HCT116 (cell line): ENCODE measurements at regions not wholly inside any gene's neighbourhood (a gene's known extent, or its start where the extent isn't known, plus 50 kb on each side); places are given as distances from the start of the nearest gene placed in this dataset.

Source experiments
- ATAC-seq: fragments of 200-7000 bp; cut with Tn5 transposase; 2 replicates; pipeline ENCODE4 v1.9.1; 2020; ENCODE audit warnings: mild to moderate bottlenecking, moderate library complexity
- BruUV-seq: library from RNA; stranded (reverse); fragments of 400-500 nt; replicated peaks from 2 replicates; lab custom pipeline; 2021; lab: Mats Ljungman, UMichigan
- CTCF ChIA-PET: fragments of 300-600 bp; sonication (Branson Sonifier 250); formaldehyde crosslinking; loops from one replicate; lab custom pipeline; 2021; ENCODE audit warnings: antibody characterized with exemption; lab: Charles Lee
- POLR2A ChIA-PET: fragments of 300-600, 350-600 bp; sonication (Branson Sonifier 250); formaldehyde crosslinking; loops from one replicate; lab custom pipeline; 2021; ENCODE audit warnings: antibody characterized with exemption; lab: Charles Lee
- RAD21 ChIA-PET, 2 experiments: fragments of 300-600 bp; sonication (Branson Sonifier 250); formaldehyde crosslinking; loops; one replicate each; lab custom pipeline; 2023; ENCODE audit warnings: low total read pairs in 2 of 2; ENCODE audit not compliant: uncharacterized antibody in 2 of 2, unreplicated experiment in 2 of 2, low non-redundant PET in 1 of 2; lab: Charles Lee
- DNase-seq: peaks from one replicate; pipeline ENCODE4 v3.0.0-alpha.2; 2010; ENCODE audit warnings: low read depth, low spot score
- H2AFZ ChIP-seq: fragments of 200-600 bp; shearing (Covaris generic), sonication (generic); 2 replicates; pipeline ENCODE4 v1.6.1; 2017; ENCODE audit warnings: low read depth, mixed run types, mixed read lengths, antibody characterized with exemption, low read length; ENCODE audit not compliant: poor library complexity, severe bottlenecking
- H3K27ac ChIP-seq: 2 replicates; pipeline ENCODE4 v1.5.1; 2012; ENCODE audit warnings: low read depth, low read length
- H3K27me3 ChIP-seq: fragments of 200-600 bp; sonication (generic); 2 replicates; pipeline ENCODE4 v1.6.1; 2016; ENCODE audit warnings: mixed run types, low read length, mixed read lengths; ENCODE audit not compliant: insufficient read depth
- H3K36me3 ChIP-seq, 2 experiments: fragments of 200-500 bp in 1 of 2; fragments of 200-600 bp in 1 of 2; sonication (Bioruptor generic) in 1 of 2; sonication (generic) in 1 of 2; 2 replicates each; pipeline versions ENCODE4 v1.5.1 to v1.6.1; 2014 to 2016; ENCODE audit warnings: low read length in 2 of 2, inconsistent platforms in 1 of 2, mixed read lengths in 1 of 2, mixed run types in 1 of 2; ENCODE audit not compliant: insufficient read depth in 2 of 2, control insufficient read depth in 1 of 2
- H3K4me1 ChIP-seq, 2 experiments: fragments of 200-600 bp in 1 of 2; sonication (generic) in 1 of 2; 2 replicates each; pipeline versions ENCODE4 v1.5.1 to v1.6.1; 2012 to 2017; ENCODE audit warnings: low read length in 2 of 2, inconsistent platforms in 1 of 2, mild to moderate bottlenecking in 1 of 2, mixed read lengths in 1 of 2, mixed run types in 1 of 2, moderate library complexity in 1 of 2; ENCODE audit not compliant: insufficient read depth in 2 of 2, control insufficient read depth in 1 of 2
- H3K4me2 ChIP-seq: fragments of 200-600 bp; sonication (generic); 2 replicates; pipeline ENCODE4 v1.6.1; 2017; ENCODE audit warnings: mixed run types, low read length, mixed read lengths
- H3K4me3 ChIP-seq, 2 experiments: fragments of 200-600 bp in 1 of 2; sonication (generic) in 1 of 2; replicated peaks in 1 of 2; 2 replicates each; pipeline ENCODE4 v1.5.1; 2011 to 2016; ENCODE audit warnings: low read length in 2 of 2, control low read depth in 1 of 2, low read depth in 1 of 2, mild to moderate bottlenecking in 1 of 2, mixed read lengths in 1 of 2, mixed run types in 1 of 2
- H3K79me2 ChIP-seq: fragments of 200-600 bp; sonication (generic); 2 replicates; pipeline ENCODE4 v1.6.1; 2017; ENCODE audit warnings: mild to moderate bottlenecking, mixed run types, low read length, moderate library complexity, mixed read lengths; ENCODE audit not compliant: insufficient read depth
- H3K9ac ChIP-seq: fragments of 200-600 bp; sonication (generic); 2 replicates; pipeline ENCODE4 v1.6.1; 2016; ENCODE audit warnings: low read length, mixed read lengths
- H3K9me2 ChIP-seq: fragments of 200-600 bp; sonication (generic), shearing (Covaris generic); 2 replicates; pipeline ENCODE4 v1.6.1; 2017; ENCODE audit warnings: mixed run types, mild to moderate bottlenecking, moderate library complexity; ENCODE audit not compliant: insufficient read depth
- H3K9me3 ChIP-seq, 2 experiments: fragments of 200-500 bp in 1 of 2; fragments of 200-600 bp in 1 of 2; sonication (Bioruptor generic) in 1 of 2; sonication (generic) in 1 of 2; 2 replicates each; pipeline ENCODE4 v1.6.1; 2014 to 2017; ENCODE audit warnings: low read length in 2 of 2, mixed read lengths in 2 of 2, inconsistent platforms in 1 of 2, low read depth in 1 of 2, mild to moderate bottlenecking in 1 of 2, mixed run types in 1 of 2, moderate library complexity in 1 of 2; ENCODE audit not compliant: control insufficient read depth in 1 of 2, insufficient read depth in 1 of 2
- H4K20me1 ChIP-seq: fragments of 200-600 bp; sonication (generic), shearing (Covaris generic); 2 replicates; pipeline ENCODE4 v1.6.1; 2017; ENCODE audit warnings: mixed run types, mild to moderate bottlenecking, moderate library complexity; ENCODE audit not compliant: insufficient read depth
- ATF3 ChIP-seq: IDR thresholded peaks from 2 replicates; pipeline ENCODE4 v1.6.1; 2012
- CBX3 ChIP-seq: IDR thresholded peaks from 2 replicates; pipeline ENCODE4 v1.6.1; 2012; ENCODE audit warnings: low read depth
- CTCF ChIP-seq, 3 experiments: fragments of 200-600 bp in 1 of 3; sonication (generic) in 1 of 3; IDR thresholded peaks in 2 of 3; conservative IDR thresholded peaks in 1 of 3; 2 replicates each; pipeline ENCODE4 v1.5.1; 2012 to 2017; ENCODE audit warnings: low read depth in 2 of 3, low read length in 2 of 3, antibody characterized with exemption in 1 of 3, borderline replicate concordance in 1 of 3, control low read depth in 1 of 3, mild to moderate bottlenecking in 1 of 3, mixed read lengths in 1 of 3, mixed run types in 1 of 3, moderate library complexity in 1 of 3; ENCODE audit not compliant: insufficient read depth in 1 of 3
- ELF1 ChIP-seq: IDR thresholded peaks from 2 replicates; pipeline ENCODE4 v1.6.1; 2012; ENCODE audit warnings: low read depth, borderline replicate concordance
- EZH2phosphoT487 ChIP-seq: fragments of 200-600 bp; IDR thresholded peaks from 2 replicates; pipeline ENCODE4 v1.6.1; 2018; ENCODE audit warnings: antibody characterized with exemption, borderline replicate concordance
- FOSL1 ChIP-seq: IDR thresholded peaks from 2 replicates; pipeline ENCODE4 v1.6.1; 2012; ENCODE audit warnings: low read depth
- POLR2A ChIP-seq: IDR thresholded peaks from 2 replicates; pipeline ENCODE4 v1.7.0; 2011; ENCODE audit warnings: borderline replicate concordance; ENCODE audit not compliant: insufficient read depth, insufficient read length; ENCODE audit errors: extremely low read depth
- POLR2AphosphoS5 ChIP-seq: IDR thresholded peaks from 2 replicates; pipeline ENCODE4 v1.6.1; 2011; ENCODE audit warnings: mild to moderate bottlenecking, low read depth, low read length, moderate library complexity
- RAD21 ChIP-seq: IDR thresholded peaks from 2 replicates; pipeline ENCODE4 v1.6.1; 2012; ENCODE audit warnings: low read depth, mild to moderate bottlenecking
- REST ChIP-seq: IDR thresholded peaks from 2 replicates; pipeline ENCODE4 v1.6.1; 2012; ENCODE audit warnings: low read depth
- SP1 ChIP-seq: IDR thresholded peaks from 2 replicates; pipeline ENCODE4 v1.6.1; 2012; ENCODE audit warnings: low read depth
- SRF ChIP-seq: IDR thresholded peaks from 2 replicates; pipeline ENCODE4 v1.6.1; 2012; ENCODE audit warnings: low read depth
- YY1 ChIP-seq: IDR thresholded peaks from 2 replicates; pipeline ENCODE4 v1.6.1; 2011; ENCODE audit warnings: low read length, low read depth, moderate library complexity, mild to moderate bottlenecking; ENCODE audit not compliant: insufficient replicate concordance; ENCODE audit errors: extremely low read depth
- ZFX ChIP-seq: fragments of 450-650 bp; IDR thresholded peaks from 2 replicates; pipeline ENCODE4 v1.6.1; 2017
- intact Hi-C: fragments of 100-400 bp; cut with micrococcal nuclease; formaldehyde crosslinking; loops from 2 replicates; pipeline ENCODE4 v1.10.0; 2022

GRCh38 chr16:11472410-11472809 lies 114.3 kb downstream of the LITAF start:
- Histone ChIP-seq H3K27me3 (no peaks in the 10 kb centered on the region), H3K4me3 (no peak overlapping the region), H3K4me2 (no peak overlapping the region), H3K79me2 (no peaks in the 10 kb centered on the region), H3K36me3 (no peaks in the 10 kb centered on the region), H3K9ac (no peak overlapping the region), H3K4me1 (no peaks in the 10 kb centered on the region), H3K27ac (no peak overlapping the region), H2AFZ (no peak overlapping the region), H3K9me2 (no peaks in the 10 kb centered on the region), H3K9me3 (no peaks in the 10 kb centered on the region), H4K20me1 (no peaks in the 10 kb centered on the region)
- ATAC-seq: no peak
- intact Hi-C loops: no loop called here
- CTCF ChIA-PET: interaction anchor here (0.6 kb wide), 1 partner anchor 211 kb away, joined by 3 read pairs; no protein-coding TSS in a partner anchor
- RAD21 ChIA-PET: no interaction called here
- TF ChIP-seq SRF (no peak), CTCF (IDR thresholded peaks at IDR 0.05 in 2 of 3, conservative IDR thresholded peaks at IDR 0.05 in 1 of 3; ENCODE audit: borderline replicate concordance in 1 of 3, insufficient read depth in 1 of 3, low read depth in 2 of 3, low read length in 2 of 3) (no peak), SP1 (no peak), POLR2A (no peak)
- no peak for DNase-seq
- POLR2A ChIA-PET: no interaction called here
- no TSS peak for BruUV-seq

- ChIA-PET RAD21 (no interaction called here), POLR2A (no interaction called here), CTCF (no interaction called here)
- Histone ChIP-seq H3K27me3 (no peaks in the 10 kb centered on the region), H3K36me3 (no peaks in the 10 kb centered on the region), H3K9me2 (no peaks in the 10 kb centered on the region), H3K4me3 (no peak overlapping the region), H3K79me2 (no peaks in the 10 kb centered on the region), H3K9ac (no peak overlapping the region), H3K9me3 (no peaks in the 10 kb centered on the region), H3K4me1 (no peaks in the 10 kb centered on the region), H4K20me1 (no peaks in the 10 kb centered on the region), H3K27ac (no peak overlapping the region), H3K4me2 (no peak overlapping the region), H2AFZ (no peak overlapping the region)
- intact Hi-C loops: no loop called here
- no TSS peak for BruUV-seq
- ATAC-seq (no peak), DNase-seq (no peak)
- no peak for TF ChIP-seq ATF3
- no peak for TF ChIP-seq EZH2phosphoT487
- TF ChIP-seq POLR2AphosphoS5: no peak
- no peak for TF ChIP-seq SP1
- TF ChIP-seq FOSL1: no peak
- TF ChIP-seq YY1: no peak
- no peak for TF ChIP-seq ZFX
- no peak for TF ChIP-seq CBX3
- no peak for TF ChIP-seq REST
- TF ChIP-seq RAD21: no peak
- TF ChIP-seq ELF1: no peak
- TF ChIP-seq SRF: no peak
Measured at GRCh38 chr16:11472851-11473250, 113.9 kb downstream of the LITAF start.
